Stomach (tissue), 8 donors: ENCODE measurements at regions not wholly inside any gene's neighbourhood (a gene's known extent, or its start where the extent isn't known, plus 50 kb on each side); places are given as distances from the start of the nearest gene placed in this dataset.
"Not testable (repeated sequence)": the region's sequence is repeated elsewhere in the genome, so short reads cannot be mapped to it uniquely, and the experiment has no call there.

Experiments used
- DNase-seq, 2 donors: peaks; one replicate each; pipeline versions ENCODE4 v3.0.0 to v3.0.0-alpha.2; 2013 to 2019
- H3K27ac ChIP-seq, 5 donors: fragments of 200-600 bp in 4 of 5; sonication (generic) in 4 of 5; one replicate each; pipeline ENCODE4 v1.5.1; 2013 to 2019; ENCODE audit warnings: mild to moderate bottlenecking in 1 of 5, moderate library complexity in 1 of 5
- H3K27me3 ChIP-seq, 3 donors: fragments of 200-600 bp; sonication (generic); one replicate each; pipeline ENCODE4 v1.5.1; 2017 to 2019; ENCODE audit warnings: mixed run types in 1 of 3
- H3K36me3 ChIP-seq, 4 donors: fragments of 200-600 bp; sonication (generic); 1 replicate in 3 of 4; 2 replicates in 1 of 4; pipeline ENCODE4 v1.5.1; 2016 to 2019
- H3K4me1 ChIP-seq, 4 donors: fragments of 200-600 bp; sonication (generic); one replicate each; pipeline ENCODE4 v1.5.1; 2016 to 2019
- H3K4me3 ChIP-seq, 4 donors: fragments of 200-600 bp; sonication (generic) in 3 of 4; one replicate each; pipeline ENCODE4 v1.5.1; 2016 to 2019; ENCODE audit warnings: mild to moderate bottlenecking in 1 of 4
- H3K9me3 ChIP-seq, 4 donors: fragments of 200-600 bp; sonication (generic); one replicate each; pipeline ENCODE4 v1.5.1; 2016 to 2019
- EP300 ChIP-seq: sonication (generic); formaldehyde crosslinking; IDR thresholded peaks from one replicate; pipeline ENCODE4 v1.6.1; 2017; ENCODE audit warnings: antibody characterized with exemption
- POLR2A ChIP-seq, 4 donors: fragments of 450-650 bp; IDR thresholded peaks; one replicate each; pipeline ENCODE4 v1.6.1; 2016; ENCODE audit warnings: antibody characterized with exemption in 4 of 4, control low read depth in 2 of 4, mild to moderate bottlenecking in 1 of 4, moderate library complexity in 1 of 4
- POLR2AphosphoS5 ChIP-seq, 3 donors: sonication (generic); formaldehyde crosslinking; IDR thresholded peaks; one replicate each; pipeline ENCODE4 v1.6.1; 2016; ENCODE audit warnings: antibody characterized with exemption in 3 of 3
- WGBS, 5 donors: extraction: QIAGEN DNeasy Blood & Tissue Kit in 3 of 5; methylation state at CpG; one replicate each; pipeline versions ENCODE4 v1.1.5 to v1.1.7; 2013 to 2018; 5-methylcytosine and 5-hydroxymethylcytosine counted together
- intact Hi-C: fragments of 100-400 bp; cut with DNase I; formaldehyde crosslinking; loops from one replicate; pipeline ENCODE4 v1.15.1; 2023; ENCODE audit warnings: low total_unique reads
- TF ChIP-seq, protein P1 (sequence below), 7 experiments: fragments of 450-650 bp in 4 of 7; fragments of 200-600 bp in 3 of 7; sonication (generic) in 3 of 7; IDR thresholded peaks; one replicate each; pipeline ENCODE4 v1.5.1; 2016 to 2019; ENCODE audit warnings: antibody characterized with exemption in 7 of 7, control low read depth in 2 of 7, mild to moderate bottlenecking in 1 of 7
- donor health status: healthy with polysubstance abuse.
- donor health status: Bipolar disorder and iron deficiency.
- donor health status: healthy.

DNA sequence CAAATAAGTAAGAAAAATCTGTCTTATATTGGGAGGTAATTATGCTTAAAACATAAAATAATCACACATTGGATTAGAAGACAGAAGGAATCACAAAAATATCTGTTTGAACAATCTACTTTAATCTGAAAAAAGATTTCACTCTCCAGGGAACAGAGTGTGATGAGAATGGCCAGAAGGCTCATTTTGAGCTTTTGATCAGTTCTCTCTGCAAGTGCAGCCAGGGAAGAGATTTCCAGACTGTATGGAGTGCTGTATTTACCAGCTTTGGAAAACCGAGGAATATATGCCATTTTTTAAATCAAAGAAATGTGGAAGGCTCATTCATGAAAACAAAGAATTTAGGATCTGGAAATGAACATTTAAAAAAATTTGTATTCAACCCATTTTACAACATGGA lies 83.0 kb upstream of the WAC start:
- Histone ChIP-seq H3K4me1 (no peaks in the 10 kb centered on the region), H3K27ac (no peak overlapping the region), H3K27me3 (no peaks in the 10 kb centered on the region), H3K9me3 (peaks cover 0 to 4% (median 0%) of the 10 kb centered on the region in 4 donors), H3K36me3 (no peaks in the 10 kb centered on the region), H3K4me3 (no peak overlapping the region)
- WGBS, 5 donors, result 63 to 79% (median 72%) methylated on average over 1 of the region's 1 CpG
- no peak for TF ChIP-seq EP300
- TF ChIP-seq POLR2A (IDR thresholded peaks at IDR 0.05), result no peak
- no peak for DNase-seq
- intact Hi-C loops, result no loop called here

DNA sequence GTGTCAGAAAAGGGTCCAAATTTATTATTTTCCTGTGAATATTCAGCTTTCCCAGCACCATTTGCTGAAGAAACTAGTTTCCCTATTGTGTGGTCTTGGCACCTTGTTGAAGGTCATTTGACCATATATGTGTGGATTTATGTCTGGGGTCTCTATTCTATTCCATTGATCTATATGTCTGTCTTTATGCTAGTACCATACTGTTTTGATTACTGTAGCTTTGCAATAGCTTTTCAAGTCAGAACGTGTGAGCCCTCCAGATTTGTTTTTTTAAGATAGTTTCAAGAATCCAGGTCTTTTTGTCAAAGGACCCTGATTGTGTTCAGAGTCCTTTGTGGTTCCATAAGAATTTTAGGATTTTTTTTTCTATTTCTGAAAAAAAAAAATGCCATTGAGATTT lies 79.0 kb upstream of the WAC start:
- DNase-seq, result no peak
- WGBS, 5 donors, result 82 to 93% (median 84%) methylated on average over 1 of the region's 1 CpG
- H3K27ac ChIP-seq, result no peak overlapping the region
- no peak overlapping the region for H3K4me3 ChIP-seq
- peaks cover 0 to 16% (median 7%) of the 10 kb centered on the region in 4 donors for H3K4me1 ChIP-seq
- intact Hi-C loops, result no loop called here
- H3K9me3 ChIP-seq, result peaks cover 0 to 4% (median 0%) of the 10 kb centered on the region in 4 donors
- TF ChIP-seq POLR2AphosphoS5 (IDR thresholded peaks at IDR 0.05), result no peak
- no peak for TF ChIP-seq EP300
- TF ChIP-seq, protein P1, sequence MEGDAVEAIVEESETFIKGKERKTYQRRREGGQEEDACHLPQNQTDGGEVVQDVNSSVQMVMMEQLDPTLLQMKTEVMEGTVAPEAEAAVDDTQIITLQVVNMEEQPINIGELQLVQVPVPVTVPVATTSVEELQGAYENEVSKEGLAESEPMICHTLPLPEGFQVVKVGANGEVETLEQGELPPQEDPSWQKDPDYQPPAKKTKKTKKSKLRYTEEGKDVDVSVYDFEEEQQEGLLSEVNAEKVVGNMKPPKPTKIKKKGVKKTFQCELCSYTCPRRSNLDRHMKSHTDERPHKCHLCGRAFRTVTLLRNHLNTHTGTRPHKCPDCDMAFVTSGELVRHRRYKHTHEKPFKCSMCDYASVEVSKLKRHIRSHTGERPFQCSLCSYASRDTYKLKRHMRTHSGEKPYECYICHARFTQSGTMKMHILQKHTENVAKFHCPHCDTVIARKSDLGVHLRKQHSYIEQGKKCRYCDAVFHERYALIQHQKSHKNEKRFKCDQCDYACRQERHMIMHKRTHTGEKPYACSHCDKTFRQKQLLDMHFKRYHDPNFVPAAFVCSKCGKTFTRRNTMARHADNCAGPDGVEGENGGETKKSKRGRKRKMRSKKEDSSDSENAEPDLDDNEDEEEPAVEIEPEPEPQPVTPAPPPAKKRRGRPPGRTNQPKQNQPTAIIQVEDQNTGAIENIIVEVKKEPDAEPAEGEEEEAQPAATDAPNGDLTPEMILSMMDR (IDR thresholded peaks at IDR 0.05), result no peak
- TF ChIP-seq POLR2A (IDR thresholded peaks at IDR 0.05), result no peak
- H3K36me3 ChIP-seq, result no peaks in the 10 kb centered on the region
- no peaks in the 10 kb centered on the region for H3K27me3 ChIP-seq

DNA sequence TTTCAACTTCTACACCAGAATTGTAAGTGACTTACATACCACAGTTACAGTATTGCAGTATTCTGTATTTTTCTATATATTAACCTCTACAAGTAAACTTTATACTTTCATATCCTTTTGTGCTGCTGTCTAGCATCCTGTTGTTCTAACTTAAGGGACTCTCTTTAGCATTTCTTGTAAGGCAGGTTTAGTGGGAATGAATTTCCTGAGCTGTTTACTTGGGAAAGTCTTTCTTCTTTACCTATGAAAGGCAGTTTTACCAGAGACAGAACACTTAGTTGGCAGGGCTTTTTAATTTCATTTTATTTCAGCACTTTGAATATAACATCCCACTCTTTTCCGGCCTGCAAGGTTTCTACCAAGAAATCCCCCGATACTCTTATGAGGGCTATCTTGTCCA lies 75.8 kb upstream of the WAC start:
- intact Hi-C loops, result no loop called here
- Histone ChIP-seq H3K27ac (no peak overlapping the region), H3K36me3 (no peaks in the 10 kb centered on the region), H3K9me3 (peaks cover 0 to 4% (median 0%) of the 10 kb centered on the region in 4 donors), H3K4me1 (peaks cover 0 to 16% (median 8%) of the 10 kb centered on the region in 4 donors), H3K4me3 (no peak overlapping the region), H3K27me3 (no peaks in the 10 kb centered on the region)
- TF ChIP-seq POLR2A (IDR thresholded peaks at IDR 0.05) (no peak), EP300 (no peak), POLR2AphosphoS5 (IDR thresholded peaks at IDR 0.05) (no peak)
- TF ChIP-seq, protein P1 (IDR thresholded peaks at IDR 0.05), result no peak
- DNase-seq, result no peak
- 64 to 94% (median 80%) methylated on average over 2 of the region's 2 CpGs for WGBS, 5 donors

DNA sequence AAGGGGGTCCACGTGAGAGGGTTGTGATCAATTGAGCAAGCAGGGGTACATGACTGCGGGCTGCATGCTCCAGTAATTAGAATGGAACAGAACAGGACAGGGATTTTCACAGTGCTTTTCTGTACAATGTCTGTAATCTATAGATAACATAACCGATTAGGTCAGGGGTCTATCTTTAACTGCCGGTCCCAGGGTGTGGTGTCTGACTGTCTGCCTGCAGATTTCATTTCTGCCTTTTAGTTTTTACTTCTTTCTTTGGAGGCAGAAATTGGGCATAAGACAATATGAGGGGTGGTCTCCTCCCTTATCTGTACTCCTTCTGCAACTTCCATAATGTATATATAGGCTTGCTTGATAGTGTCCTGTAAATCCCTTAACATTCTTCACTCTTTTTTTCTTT lies 75.0 kb upstream of the WAC start:
- intact Hi-C loops, result not testable (repeated sequence)
- WGBS, 5 donors, result 28 to 58% (median 39%) methylated on average over 4 of the region's 4 CpGs

DNA sequence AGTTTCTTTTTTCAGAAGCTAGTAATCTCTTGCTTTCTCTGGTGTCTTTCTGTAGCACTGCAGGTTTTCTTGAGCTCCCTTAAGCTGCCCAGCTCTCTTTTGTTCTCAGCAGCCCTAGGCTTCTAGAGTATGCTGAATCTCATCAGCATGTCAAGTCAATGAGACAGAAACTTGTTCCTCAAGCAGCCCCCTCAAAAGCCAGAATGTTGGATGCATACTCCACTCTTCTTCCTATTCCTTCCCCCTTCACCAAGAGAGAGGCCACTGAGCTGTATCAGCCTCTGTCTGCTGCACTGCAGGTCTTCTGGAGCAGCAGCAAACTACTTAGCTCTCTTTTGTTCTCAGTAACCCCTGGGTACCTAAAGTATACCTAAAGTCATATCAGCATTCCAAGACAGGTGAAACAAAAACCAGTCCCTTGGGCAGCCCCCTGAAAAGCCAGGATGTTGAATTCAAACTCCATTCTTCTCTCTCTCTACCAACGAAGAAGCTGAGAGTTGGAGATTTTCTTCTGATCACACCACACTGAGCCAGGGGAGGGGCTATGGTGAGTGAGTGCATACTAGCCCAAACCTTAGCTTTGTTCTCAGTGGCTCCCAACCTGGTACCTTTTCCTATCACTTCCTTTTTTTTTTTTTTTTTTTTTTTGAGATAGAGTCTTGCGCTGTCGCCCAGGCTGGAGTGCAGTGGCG lies 73.3 kb upstream of the WAC start:
- no peak overlapping the region for H3K27ac ChIP-seq
- no peaks in the 10 kb centered on the region for H3K27me3 ChIP-seq
- H3K4me3 ChIP-seq, result no peak overlapping the region
- WGBS, 5 donors, result 61 to 86% (median 80%) methylated on average over 4 of the region's 4 CpGs
- H3K9me3 ChIP-seq, result no peaks in the 10 kb centered on the region
- DNase-seq, result no peak
- no peaks in the 10 kb centered on the region for H3K36me3 ChIP-seq
- TF ChIP-seq POLR2A (IDR thresholded peaks at IDR 0.05), result no peak
- TF ChIP-seq, protein P1 (IDR thresholded peaks at IDR 0.05), result no peak
- intact Hi-C loops, result no loop called here
- peaks cover 0 to 28% (median 18%) of the 10 kb centered on the region in 4 donors for H3K4me1 ChIP-seq

More for the DNA sequence above, 75.0 kb upstream of the WAC start:
- H3K27ac ChIP-seq, H3K27me3 ChIP-seq, H3K4me3 ChIP-seq, DNase-seq, H3K9me3 ChIP-seq, H3K36me3 ChIP-seq: not testable (repeated sequence)
- peaks cover 0 to 16% (median 8%) of the 10 kb centered on the region in 4 donors for H3K4me1 ChIP-seq
